ENCODE measurements at regions not wholly inside any gene's neighbourhood (a gene's known extent, or its start where the extent isn't known, plus 50 kb on each side); places are given as distances from the start of the nearest gene placed in this dataset.

DNA sequence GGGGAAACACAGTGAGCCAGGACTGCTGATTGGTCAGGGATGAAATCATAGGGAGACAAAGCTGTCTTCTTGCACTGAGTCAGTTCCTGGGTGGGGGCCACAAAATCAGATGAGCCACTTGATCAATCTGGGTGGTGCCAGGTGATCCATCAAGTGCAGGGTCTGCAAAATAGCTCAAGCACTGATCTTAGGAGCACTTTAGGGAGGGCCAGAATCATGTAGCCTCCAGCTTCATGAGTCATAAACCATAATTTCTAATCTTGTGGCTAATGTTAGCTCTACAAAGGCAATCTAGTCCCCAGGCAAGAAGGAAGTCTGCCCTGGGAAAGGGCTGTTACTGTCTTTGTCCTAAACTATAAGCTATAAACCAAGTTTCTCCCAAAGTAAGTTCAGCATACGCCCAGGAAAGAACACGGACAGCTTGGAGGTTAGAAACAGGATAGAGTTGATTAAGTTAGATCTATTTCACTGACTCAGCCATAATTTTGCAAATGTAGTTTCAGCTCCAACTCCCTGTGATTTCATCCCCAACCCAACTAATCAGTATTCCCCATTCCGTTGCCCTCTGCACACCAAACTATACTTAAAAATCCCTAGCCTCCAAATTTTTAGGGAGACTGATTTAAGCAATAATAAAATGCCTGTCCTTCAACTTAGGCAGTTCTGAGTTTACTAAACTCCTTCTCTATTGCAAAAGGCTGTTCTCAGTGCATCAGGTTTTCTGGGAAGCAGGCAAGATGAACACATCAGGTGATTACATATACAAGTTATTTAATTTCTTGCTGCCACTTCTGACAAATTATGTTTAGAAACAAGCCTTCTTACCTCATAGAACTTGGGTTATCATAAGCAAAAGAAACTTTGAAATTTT, 226.9 kb upstream of the SPOPL start:
- Mint-ChIP-seq H3K9me3 (no peaks in the 10 kb centered on the region), H3K36me3 (no peaks in the 10 kb centered on the region), H3K27me3 (no peaks in the 10 kb centered on the region), H3K4me1 (no peaks in the 10 kb centered on the region), H3K4me3 (no peak overlapping the region), H3K27ac (no peak overlapping the region)
- no peak for ATAC-seq

DNA sequence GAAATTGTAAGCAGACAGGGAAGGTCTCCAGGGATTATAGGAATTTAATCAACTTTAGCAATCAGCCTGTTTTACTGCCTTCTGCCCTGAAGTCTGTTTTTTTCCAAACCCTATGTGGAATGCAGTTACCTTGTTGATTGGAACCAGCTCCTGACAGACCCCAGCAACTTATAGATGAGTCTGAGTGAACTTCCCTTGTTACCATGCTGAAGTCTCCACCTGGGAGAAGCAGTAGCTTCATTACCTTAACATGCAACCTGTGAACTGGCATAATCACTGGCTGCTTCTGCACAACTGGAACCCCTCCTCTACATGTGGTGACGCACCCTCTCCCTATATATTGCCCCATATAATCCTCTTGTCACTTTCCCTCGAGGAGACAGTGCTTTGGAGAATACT, 226.3 kb upstream of the SPOPL start:
- H3K27ac Mint-ChIP-seq: no peak overlapping the region
- no peaks in the 10 kb centered on the region for H3K36me3 Mint-ChIP-seq
- no peaks in the 10 kb centered on the region for H3K27me3 Mint-ChIP-seq
- no peak for ATAC-seq
- H3K4me3 Mint-ChIP-seq: no peak overlapping the region
- H3K9me3 Mint-ChIP-seq: no peaks in the 10 kb centered on the region
- H3K4me1 Mint-ChIP-seq: no peaks in the 10 kb centered on the region

DNA sequence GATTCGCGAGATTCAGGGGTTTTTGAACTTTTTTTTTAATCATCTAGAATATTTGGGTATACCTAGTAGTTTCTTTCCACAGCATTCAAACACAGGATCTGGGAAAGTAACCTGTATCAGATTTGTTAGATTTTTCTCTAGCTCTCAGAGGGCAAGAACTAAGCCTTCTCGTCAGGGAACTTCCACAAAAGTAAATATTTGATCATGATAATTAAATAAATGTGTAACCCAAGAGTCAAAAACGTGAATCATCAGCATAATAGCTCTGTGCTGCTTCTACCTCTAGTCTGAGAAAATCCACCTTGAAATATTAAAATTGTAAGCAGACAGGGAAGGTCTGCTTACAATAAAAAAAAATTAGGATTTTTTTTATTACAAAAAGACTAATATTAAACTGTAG, 225.7 kb upstream of the SPOPL start:
- no peak for ATAC-seq
- H3K27ac Mint-ChIP-seq: no peak overlapping the region
- H3K27me3 Mint-ChIP-seq: no peaks in the 10 kb centered on the region
- no peaks in the 10 kb centered on the region for H3K36me3 Mint-ChIP-seq
- no peaks in the 10 kb centered on the region for H3K9me3 Mint-ChIP-seq
- H3K4me1 Mint-ChIP-seq: no peaks in the 10 kb centered on the region
- H3K4me3 Mint-ChIP-seq: no peak overlapping the region

DNA sequence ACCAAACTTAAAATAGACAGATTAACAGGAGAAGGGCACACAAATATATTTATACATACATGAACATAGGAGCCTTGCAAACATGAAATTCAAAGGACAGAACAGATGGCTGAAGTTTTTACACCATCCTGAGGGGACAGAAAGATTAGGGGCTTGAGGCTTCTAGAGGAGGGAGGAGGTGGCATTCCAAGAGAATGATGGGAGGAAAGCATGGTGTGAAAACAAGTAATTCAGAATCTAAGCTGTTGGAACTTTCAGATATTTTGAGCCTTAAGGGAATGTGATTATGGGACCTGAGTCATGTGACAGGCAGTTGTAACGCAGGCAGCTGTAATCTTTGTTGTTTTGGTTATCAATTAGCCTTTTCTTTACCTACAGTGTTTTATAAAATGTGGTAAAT, 225.2 kb upstream of the SPOPL start:
- no peaks in the 10 kb centered on the region for H3K4me1 Mint-ChIP-seq
- no peak overlapping the region for H3K4me3 Mint-ChIP-seq
- H3K27ac Mint-ChIP-seq: no peak overlapping the region
- no peak for ATAC-seq
- H3K36me3 Mint-ChIP-seq: no peaks in the 10 kb centered on the region
- H3K27me3 Mint-ChIP-seq: no peaks in the 10 kb centered on the region
- no peaks in the 10 kb centered on the region for H3K9me3 Mint-ChIP-seq

DNA sequence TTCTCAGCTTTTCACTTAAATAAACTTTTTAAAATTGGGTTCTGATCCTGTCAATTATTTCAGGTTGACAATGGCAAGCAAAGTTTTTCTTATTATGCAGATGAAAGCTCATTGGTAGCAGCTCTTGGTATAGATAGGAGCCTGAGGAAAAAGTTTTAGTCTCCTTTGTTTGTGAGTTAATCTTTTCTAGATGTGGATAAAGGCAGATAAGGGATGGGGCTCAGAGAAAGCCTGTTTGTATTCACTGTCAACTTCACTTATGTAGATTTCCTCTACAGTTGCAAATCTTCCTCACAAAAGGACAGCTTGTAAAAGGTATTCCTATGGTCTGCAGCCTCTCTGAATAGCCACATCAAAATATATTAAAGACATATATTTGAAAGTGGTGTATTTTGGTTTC, 224.5 kb upstream of the SPOPL start:
- no peaks in the 10 kb centered on the region for H3K36me3 Mint-ChIP-seq
- ATAC-seq: no peak
- no peak overlapping the region for H3K27ac Mint-ChIP-seq
- H3K4me3 Mint-ChIP-seq: no peak overlapping the region
- H3K4me1 Mint-ChIP-seq: no peaks in the 10 kb centered on the region
- no peaks in the 10 kb centered on the region for H3K27me3 Mint-ChIP-seq
- no peaks in the 10 kb centered on the region for H3K9me3 Mint-ChIP-seq

DNA sequence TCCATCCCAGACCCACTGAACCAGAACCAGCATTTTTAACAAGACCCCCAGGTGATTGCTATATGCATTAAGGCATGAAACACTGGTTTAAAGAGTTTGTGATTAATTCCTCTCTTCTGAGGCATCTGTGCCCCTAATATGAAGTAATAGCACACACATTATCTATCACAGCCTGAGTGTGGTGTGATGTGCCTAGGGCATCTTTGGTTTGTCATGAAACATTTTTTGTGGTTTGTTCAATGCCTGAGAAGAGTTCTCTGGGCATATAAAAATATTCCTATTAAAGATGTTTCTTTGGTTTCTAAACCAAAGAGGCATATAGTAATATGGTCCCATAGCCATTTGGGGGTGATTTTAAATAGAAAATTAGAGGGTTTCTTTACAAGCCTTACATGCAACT, 221.7 kb upstream of the SPOPL start:
- Mint-ChIP-seq H3K27ac (no peak overlapping the region), H3K36me3 (no peaks in the 10 kb centered on the region), H3K9me3 (no peaks in the 10 kb centered on the region), H3K4me1 (no peaks in the 10 kb centered on the region), H3K27me3 (no peaks in the 10 kb centered on the region), H3K4me3 (no peak overlapping the region)
- ATAC-seq: no peak

DNA sequence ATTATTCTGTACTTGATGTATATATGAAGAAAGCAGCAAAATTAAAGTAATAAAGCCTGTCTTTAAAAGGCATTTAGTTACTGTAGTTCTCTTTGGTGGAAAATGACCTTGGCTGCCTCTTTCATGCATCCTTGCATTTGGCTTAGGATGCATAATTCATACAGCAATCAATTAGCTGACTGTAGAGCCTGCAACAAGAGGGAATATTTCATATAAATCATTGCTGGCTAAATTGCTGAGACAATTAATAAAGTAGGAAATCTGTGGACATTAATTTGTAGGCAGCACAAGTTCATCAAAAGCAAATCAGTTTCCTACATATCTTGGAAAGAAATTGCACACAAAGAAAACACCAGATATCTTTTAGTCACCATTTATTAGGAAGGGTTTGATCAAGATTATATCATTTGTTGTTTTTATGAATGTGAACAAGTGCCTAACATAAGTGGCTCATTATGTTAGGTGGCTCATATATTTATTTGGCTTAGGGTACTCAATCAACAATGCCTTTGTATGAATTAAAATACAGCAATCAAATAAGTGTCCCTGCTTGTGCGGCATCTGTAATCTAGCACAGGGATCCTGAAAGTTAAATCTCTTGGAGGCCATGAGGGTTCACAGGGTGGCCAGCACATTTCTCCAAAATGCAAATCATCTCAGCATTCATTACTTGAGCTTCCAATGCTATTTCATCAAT, 220.4 kb upstream of the SPOPL start:
- H3K4me3 Mint-ChIP-seq: no peak overlapping the region
- peaks cover 6% of the 10 kb centered on the region for H3K9me3 Mint-ChIP-seq
- no peaks in the 10 kb centered on the region for H3K36me3 Mint-ChIP-seq
- no peaks in the 10 kb centered on the region for H3K27me3 Mint-ChIP-seq
- no peak for ATAC-seq
- H3K27ac Mint-ChIP-seq: no peak overlapping the region
- no peaks in the 10 kb centered on the region for H3K4me1 Mint-ChIP-seq

DNA sequence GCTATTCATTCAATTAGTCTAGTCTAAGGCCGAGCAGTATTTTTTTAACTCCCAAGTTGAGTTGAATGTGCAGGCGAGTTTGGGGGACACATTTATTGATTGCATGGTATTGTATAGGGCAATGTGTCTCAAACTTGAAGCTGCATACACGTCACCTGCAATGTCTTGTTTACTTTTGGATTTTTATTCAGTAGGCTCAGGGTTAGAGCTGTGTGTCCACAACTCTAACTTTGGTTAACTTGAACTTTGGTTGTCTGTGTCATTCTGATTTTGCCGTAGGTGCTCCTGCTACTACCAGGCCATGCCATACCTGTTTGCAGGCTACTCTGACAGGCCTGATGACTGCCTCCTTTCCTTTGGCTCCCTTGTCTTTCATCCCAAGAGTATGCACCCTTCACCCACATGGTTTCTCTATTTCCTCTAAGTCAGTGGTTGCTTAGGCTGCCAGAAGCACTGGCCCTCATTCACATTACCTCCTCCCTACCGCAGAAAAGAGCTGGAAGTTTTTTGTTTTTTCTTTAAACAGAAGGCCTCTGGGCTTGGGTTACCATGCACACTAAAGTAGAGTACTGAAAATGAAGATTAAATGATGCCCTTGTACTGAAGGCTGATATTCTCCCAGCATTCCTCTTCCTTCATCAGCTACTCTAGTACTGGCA, 219.4 kb upstream of the SPOPL start:
- no peak for ATAC-seq
- H3K4me1 Mint-ChIP-seq: no peaks in the 10 kb centered on the region

DNA sequence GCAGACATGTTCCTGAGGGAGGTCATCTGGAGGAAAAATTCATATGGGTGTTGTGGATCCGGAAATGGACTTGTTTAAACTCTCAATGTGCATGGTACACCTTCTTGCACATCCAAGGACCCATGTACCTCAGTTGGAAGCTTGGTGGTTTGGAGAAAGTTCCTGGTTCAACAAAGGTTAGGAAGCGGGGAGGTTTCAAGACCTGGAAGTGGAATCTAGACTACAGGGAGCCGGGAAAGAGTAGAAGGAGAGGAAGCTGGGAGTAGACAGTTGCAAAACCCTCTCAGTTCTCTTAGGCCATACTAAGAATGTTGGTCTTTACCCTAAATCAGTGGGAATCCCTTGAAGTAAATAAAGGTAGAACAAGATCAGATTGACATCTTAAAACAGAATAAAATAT, 209.8 kb upstream of the SPOPL start:
- Mint-ChIP-seq H3K4me1 (no peaks in the 10 kb centered on the region), H3K4me3 (no peak overlapping the region), H3K27me3 (no peaks in the 10 kb centered on the region), H3K36me3 (peaks cover 28% of the 10 kb centered on the region), H3K9me3 (peaks cover 7% of the 10 kb centered on the region), H3K27ac (no peak overlapping the region)
- ATAC-seq: no peak

More for the DNA sequence above, 219.4 kb upstream of the SPOPL start:
- H3K27me3 Mint-ChIP-seq: no peaks in the 10 kb centered on the region
- peaks cover 6% of the 10 kb centered on the region for H3K9me3 Mint-ChIP-seq
- no peak overlapping the region for H3K27ac Mint-ChIP-seq
- no peak overlapping the region for H3K4me3 Mint-ChIP-seq
- peaks cover 5% of the 10 kb centered on the region for H3K36me3 Mint-ChIP-seq

DNA sequence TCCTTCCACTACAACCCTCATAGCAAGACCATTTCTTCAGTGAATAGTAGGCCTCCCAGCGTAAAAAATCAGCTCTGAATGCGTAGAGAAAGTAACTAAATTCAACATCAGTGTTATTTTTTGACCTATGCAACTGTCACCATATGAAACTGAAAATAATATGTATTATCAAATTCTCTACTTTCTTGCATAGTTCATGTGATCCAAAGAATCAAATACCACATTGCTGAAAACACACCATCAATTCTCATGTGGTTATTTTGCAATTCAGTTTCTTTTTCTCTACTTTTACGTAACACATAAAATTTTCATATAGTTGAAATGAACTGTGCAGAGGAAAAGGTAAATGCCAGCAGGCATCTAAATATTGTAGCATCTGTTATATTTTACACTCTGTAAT, 208.5 kb upstream of the SPOPL start:
- Mint-ChIP-seq H3K4me3 (no peak overlapping the region), H3K27me3 (no peaks in the 10 kb centered on the region), H3K4me1 (no peaks in the 10 kb centered on the region), H3K36me3 (peaks cover 23% of the 10 kb centered on the region), H3K9me3 (peaks cover 7% of the 10 kb centered on the region), H3K27ac (no peak overlapping the region)
- ATAC-seq: no peak

DNA sequence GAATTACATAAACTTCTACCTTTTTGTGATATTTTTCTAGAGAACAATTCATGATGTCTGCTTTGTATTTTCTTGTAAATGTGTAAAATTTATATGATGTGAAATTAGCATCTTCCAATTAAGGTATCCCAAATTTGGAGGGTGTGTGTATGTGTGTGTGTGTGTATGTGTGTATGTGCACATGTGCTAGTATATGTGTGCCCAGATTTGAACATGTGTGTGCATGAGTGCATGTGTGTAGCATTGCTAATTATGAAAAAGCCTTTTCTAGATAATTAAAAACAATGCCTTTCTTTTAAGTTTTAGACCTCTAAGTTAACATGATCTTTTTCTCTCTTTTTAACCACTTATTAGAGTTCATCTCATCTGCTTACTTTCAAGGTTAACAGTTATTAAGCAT, 208.0 kb upstream of the SPOPL start:
- H3K9me3 Mint-ChIP-seq: peaks cover 5% of the 10 kb centered on the region
- H3K4me1 Mint-ChIP-seq: peaks cover 4% of the 10 kb centered on the region
- H3K36me3 Mint-ChIP-seq: peaks cover 21% of the 10 kb centered on the region
- H3K27ac Mint-ChIP-seq: no peak overlapping the region
- no peak overlapping the region for H3K4me3 Mint-ChIP-seq
- no peaks in the 10 kb centered on the region for H3K27me3 Mint-ChIP-seq
- no peak for ATAC-seq

DNA sequence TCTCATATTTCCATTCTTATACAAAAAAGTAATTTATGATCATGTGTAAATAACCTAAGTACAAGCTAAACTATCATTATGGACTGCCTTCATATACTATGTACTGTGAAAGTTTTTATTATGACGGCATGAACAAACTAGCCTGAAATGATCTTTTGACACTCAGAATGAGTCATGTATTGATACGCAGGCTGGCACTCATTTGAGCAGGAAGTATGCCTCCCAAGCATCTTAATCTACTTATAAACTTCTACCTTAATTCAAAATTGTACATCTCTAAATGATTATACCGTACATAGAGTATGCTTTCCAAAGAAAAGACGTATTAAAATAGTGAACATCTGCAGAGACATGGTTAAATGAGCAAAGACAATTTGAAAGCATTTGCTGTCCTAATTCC, 207.1 kb upstream of the SPOPL start:
- Mint-ChIP-seq H3K4me1 (peaks cover 13% of the 10 kb centered on the region), H3K27ac (no peak overlapping the region), H3K36me3 (peaks cover 18% of the 10 kb centered on the region), H3K4me3 (no peak overlapping the region), H3K27me3 (no peaks in the 10 kb centered on the region), H3K9me3 (peaks cover 3% of the 10 kb centered on the region)
- ATAC-seq: no peak

DNA sequence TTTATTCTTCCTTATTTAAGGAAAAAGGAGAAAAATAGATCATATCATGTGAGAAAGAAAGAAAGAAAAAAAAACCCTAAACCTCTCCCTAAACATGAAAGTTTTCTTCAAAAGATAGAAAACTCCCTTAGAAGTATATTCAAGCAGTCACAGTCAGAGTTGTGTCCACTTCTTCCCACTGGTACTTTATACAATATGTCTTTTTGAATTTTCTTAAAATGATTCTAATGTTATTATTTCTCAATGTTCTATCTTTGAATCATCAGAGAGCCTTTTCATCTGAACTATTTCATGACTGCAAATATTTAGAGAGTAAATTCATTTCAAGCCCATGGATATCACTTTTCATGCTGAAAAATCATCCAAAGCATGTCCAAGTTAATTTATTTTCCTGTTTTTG, 205.2 kb upstream of the SPOPL start:
- ATAC-seq: no peak
- Mint-ChIP-seq H3K4me1 (peaks cover 15% of the 10 kb centered on the region), H3K4me3 (no peak overlapping the region), H3K27me3 (no peaks in the 10 kb centered on the region), H3K27ac (no peak overlapping the region), H3K9me3 (peaks cover 3% of the 10 kb centered on the region), H3K36me3 (peaks cover 5% of the 10 kb centered on the region)

DNA sequence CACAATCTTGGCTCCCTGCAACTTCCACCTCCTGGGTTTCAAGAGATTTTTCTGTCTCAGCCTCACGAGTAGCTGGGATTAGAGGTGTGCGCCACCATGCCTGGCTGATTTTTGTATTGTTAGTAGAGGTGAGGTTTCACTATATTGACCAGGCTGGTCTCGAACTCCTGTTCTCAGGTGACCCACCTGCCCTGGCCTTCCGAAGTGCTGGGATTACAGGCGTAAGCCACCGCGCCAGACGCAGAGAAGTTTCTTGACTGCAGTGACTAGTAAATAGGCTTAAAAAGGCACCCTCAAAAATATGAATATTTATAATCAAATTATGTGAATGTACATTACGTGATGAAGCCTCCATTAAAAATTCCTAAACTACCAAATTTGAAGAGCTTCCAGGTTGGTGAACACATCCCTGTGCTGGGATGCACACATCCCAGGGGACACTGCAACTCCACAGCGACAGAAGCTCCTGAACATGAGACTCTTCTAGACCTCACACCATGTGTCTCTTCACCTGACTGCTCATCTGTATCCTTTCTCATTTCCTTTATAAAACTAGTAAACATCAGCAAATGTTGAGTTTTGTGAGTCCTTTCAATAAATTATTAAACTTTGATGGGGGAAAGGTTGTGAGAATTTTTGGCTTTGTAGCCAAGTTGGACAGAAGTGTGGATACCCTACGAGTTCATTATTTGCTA, 203.3 kb upstream of the SPOPL start:
- H3K27me3 Mint-ChIP-seq: no peaks in the 10 kb centered on the region
- no peak overlapping the region for H3K4me3 Mint-ChIP-seq
- peaks cover 15% of the 10 kb centered on the region for H3K4me1 Mint-ChIP-seq
- no peaks in the 10 kb centered on the region for H3K9me3 Mint-ChIP-seq
- H3K27ac Mint-ChIP-seq: peak overlapping the region; percentile 40
- no peak for ATAC-seq
- H3K36me3 Mint-ChIP-seq: no peaks in the 10 kb centered on the region

DNA sequence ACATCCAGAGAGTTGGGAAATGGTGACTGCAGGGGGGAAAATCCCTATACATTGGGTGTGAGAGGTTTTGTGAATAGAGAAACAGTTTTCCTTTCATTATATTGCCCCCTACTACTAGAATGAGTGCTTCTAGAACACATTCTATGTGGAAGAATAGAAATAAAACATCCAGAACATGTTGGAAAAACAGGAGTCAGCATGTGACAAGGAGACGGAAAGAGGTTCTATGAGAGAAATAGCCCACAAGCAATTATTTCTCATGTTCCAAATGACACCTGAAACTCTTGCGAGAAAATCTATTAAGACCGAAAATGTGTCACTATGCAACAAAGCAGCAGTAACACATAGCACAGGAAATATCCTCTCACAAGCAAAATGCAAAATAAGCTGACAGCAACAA, 202.7 kb upstream of the SPOPL start:
- Mint-ChIP-seq H3K4me1 (peaks cover 15% of the 10 kb centered on the region), H3K9me3 (no peaks in the 10 kb centered on the region), H3K27ac (peak overlapping the region; percentile 40), H3K27me3 (no peaks in the 10 kb centered on the region), H3K4me3 (no peak overlapping the region), H3K36me3 (no peaks in the 10 kb centered on the region)
- no peak for ATAC-seq

Measured in stimulated activated memory B cell treated with anti-CD40 and anti-IgM and Interleukin-4, amounts not matched to agents 10 μg/mL and 1 μg/mL and 100 μg/mL, for 72 hours (primary cell).